ENCODE measurements at regions not wholly inside any gene's neighbourhood (a gene's known extent, or its start where the extent isn't known, plus 50 kb on each side); places are given as distances from the start of the nearest gene placed in this dataset.

- in situ Hi-C loops (cut with HindIII; ENCODE audit: low pct_ligation_motif_present, low sequenced_read_pairs) = no loop called here
- H3K27me3 ChIP-seq (replicated peaks) = no peaks in the 10 kb centered on the region
- no peak overlapping the region for H3K27ac ChIP-seq
- no peak overlapping the region for H3K4me3 ChIP-seq (ENCODE audit: low read depth, low read length)
- DNase-seq = no peak
- no peaks in the 10 kb centered on the region for H3K36me3 ChIP-seq (replicated peaks)
- TF ChIP-seq CTCF (IDR thresholded peaks at IDR 0.05; ENCODE audit: low read depth, low read length, missing control alignments) = peak; percentile 42
These were observed 105.7 kb downstream of the LCA5 start for GRCh38 chr6:79431537-79431933.

GRCh38 chr6:79430913-79431536 is 106.2 kb downstream of the LCA5 start:
- DNase-seq = no peak
- H3K36me3 ChIP-seq (replicated peaks) = no peaks in the 10 kb centered on the region
- in situ Hi-C loops (cut with HindIII; ENCODE audit: low pct_ligation_motif_present, low sequenced_read_pairs) = no loop called here
- no peaks in the 10 kb centered on the region for H3K27me3 ChIP-seq (replicated peaks)
- TF ChIP-seq CTCF (IDR thresholded peaks at IDR 0.05; ENCODE audit: low read depth, low read length, missing control alignments) = no peak
- no peak overlapping the region for H3K4me3 ChIP-seq (ENCODE audit: low read depth, low read length)
- no peak overlapping the region for H3K27ac ChIP-seq

GRCh38 chr6:79427721-79428120 is 109.5 kb downstream of the LCA5 start:
- DNase-seq = peak; percentile 66
- no peak overlapping the region for H3K27ac ChIP-seq
- H3K27me3 ChIP-seq (replicated peaks) = no peaks in the 10 kb centered on the region
- H3K36me3 ChIP-seq (replicated peaks) = no peaks in the 10 kb centered on the region
- TF ChIP-seq CTCF (IDR thresholded peaks at IDR 0.05; ENCODE audit: low read depth, low read length, missing control alignments) = no peak
- in situ Hi-C loops (cut with HindIII; ENCODE audit: low pct_ligation_motif_present, low sequenced_read_pairs) = no loop called here
- no peak overlapping the region for H3K4me3 ChIP-seq (ENCODE audit: low read depth, low read length)

- no peak for DNase-seq
- Histone ChIP-seq H3K4me3 (ENCODE audit: low read depth, low read length) (no peak overlapping the region), H3K36me3 (replicated peaks) (no peaks in the 10 kb centered on the region), H3K27ac (no peak overlapping the region), H3K27me3 (replicated peaks) (no peaks in the 10 kb centered on the region)
- in situ Hi-C loops (cut with HindIII; ENCODE audit: low pct_ligation_motif_present, low sequenced_read_pairs) = no loop called here
- TF ChIP-seq CTCF (IDR thresholded peaks at IDR 0.05; ENCODE audit: low read depth, low read length, missing control alignments) = no peak
These were observed 110.5 kb downstream of the LCA5 start for GRCh38 chr6:79426625-79427278.

- no peak for DNase-seq
- Histone ChIP-seq H3K27me3 (replicated peaks) (no peaks in the 10 kb centered on the region), H3K36me3 (replicated peaks) (no peaks in the 10 kb centered on the region), H3K4me3 (ENCODE audit: low read depth, low read length) (no peak overlapping the region), H3K27ac (no peak overlapping the region)
- TF ChIP-seq CTCF (IDR thresholded peaks at IDR 0.05; ENCODE audit: low read depth, low read length, missing control alignments) = no peak
- in situ Hi-C loops (cut with HindIII; ENCODE audit: low pct_ligation_motif_present, low sequenced_read_pairs) = no loop called here
These were observed 111.5 kb downstream of the LCA5 start for GRCh38 chr6:79425589-79426311.

All from brain microvascular endothelial cell (primary cell).